HL-60 (cell line): ENCODE measurements at regions not wholly inside any gene's neighbourhood (a gene's known extent, or its start where the extent isn't known, plus 50 kb on each side); places are given as distances from the start of the nearest gene placed in this dataset.

Experiments used
- DNase-seq, 2 experiments: peaks; one replicate each; pipeline ENCODE4 v3.0.0-alpha.2; 2010 to 2020; ENCODE audit warnings: low read depth in 1 of 2, low spot score in 1 of 2
- H3K27ac ChIP-seq: fragments of 250-450 bp; sonication (Bioruptor Pico); replicated peaks from 2 replicates; pipeline ENCODE4 v1.5.1; 2020; ENCODE audit warnings: mild to moderate bottlenecking, moderate library complexity
- H3K27me3 ChIP-seq: fragments of 250-450 bp; sonication (Bioruptor Pico); 2 replicates; pipeline ENCODE4 v1.5.1; 2021; ENCODE audit warnings: mild to moderate bottlenecking, moderate library complexity; ENCODE audit not compliant: insufficient read depth, poor library complexity, severe bottlenecking
- H3K4me3 ChIP-seq: replicated peaks from 2 replicates; pipeline ENCODE4 v1.5.1; 2011; ENCODE audit warnings: mild to moderate bottlenecking, control low read depth, low read length; ENCODE audit not compliant: insufficient read depth
- CTCF ChIP-seq: IDR thresholded peaks from one replicate; pipeline ENCODE4 v1.5.1; 2011; ENCODE audit warnings: low read length, control low read depth, inconsistent platforms; ENCODE audit not compliant: insufficient read depth
- GABPA ChIP-seq: IDR thresholded peaks from 2 replicates; pipeline ENCODE4 v1.6.1; 2012; ENCODE audit warnings: low read depth
- POLR2AphosphoS5 ChIP-seq: IDR thresholded peaks from 2 replicates; pipeline ENCODE4 v1.6.1; 2012; ENCODE audit warnings: low read depth
- REST ChIP-seq: IDR thresholded peaks from 2 replicates; pipeline ENCODE4 v1.6.1; 2012; ENCODE audit warnings: low read depth; ENCODE audit not compliant: insufficient replicate concordance
- SPI1 ChIP-seq: IDR thresholded peaks from 2 replicates; pipeline ENCODE4 v1.6.1; 2012; ENCODE audit warnings: low read depth, mild to moderate bottlenecking, borderline replicate concordance

- Histone ChIP-seq H3K27me3 (no peaks in the 10 kb centered on the region), H3K4me3 (no peak overlapping the region), H3K27ac (no peak overlapping the region)
- no peak for DNase-seq
- TF ChIP-seq GABPA (no peak), SPI1 (no peak), CTCF (no peak), POLR2AphosphoS5 (no peak)
These were observed 418.7 kb upstream of the KIF2A start for GRCh38 chr5:61887271-61887670.

GRCh38 chr5:61894046-61894445, 412.0 kb upstream of the KIF2A start:
- H3K27ac ChIP-seq, result no peak overlapping the region
- no peak overlapping the region for H3K4me3 ChIP-seq
- no peaks in the 10 kb centered on the region for H3K27me3 ChIP-seq
- no peak for DNase-seq
- TF ChIP-seq SPI1 (no peak), REST (no peak), POLR2AphosphoS5 (no peak), CTCF (no peak), GABPA (no peak)

GRCh38 chr5:61896811-61897210, 409.2 kb upstream of the KIF2A start:
- TF ChIP-seq REST (no peak), SPI1 (no peak), POLR2AphosphoS5 (no peak), GABPA (no peak), CTCF (no peak)
- DNase-seq, result no peak
- Histone ChIP-seq H3K27me3 (no peaks in the 10 kb centered on the region), H3K4me3 (no peak overlapping the region), H3K27ac (no peak overlapping the region)

GRCh38 chr5:61897251-61897650, 408.8 kb upstream of the KIF2A start:
- Histone ChIP-seq H3K4me3 (no peak overlapping the region), H3K27me3 (no peaks in the 10 kb centered on the region), H3K27ac (no peak overlapping the region)
- no peak for TF ChIP-seq POLR2AphosphoS5
- TF ChIP-seq SPI1, result no peak
- no peak for TF ChIP-seq CTCF
- TF ChIP-seq GABPA, result no peak
- TF ChIP-seq REST, result no peak
- no peak for DNase-seq
